Dermis microvascular lymphatic vessel endothelial cell (primary cell): ENCODE measurements at regions not wholly inside any gene's neighbourhood (a gene's known extent, or its start where the extent isn't known, plus 50 kb on each side); places are given as distances from the start of the nearest gene placed in this dataset.
A peak's percentile ranks its signal among the peaks of the same experiment; 100 is the strongest.
"Not testable (repeated sequence)": the region's sequence is repeated elsewhere in the genome, so short reads cannot be mapped to it uniquely, and the experiment has no call there.

Experiments
- DNase-seq, 2 donors: peaks; one replicate each; pipeline versions ENCODE4 v3.0.0 to v3.0.0-alpha.2; 2010; ENCODE audit warnings: low read depth in 2 of 2

DNA sequence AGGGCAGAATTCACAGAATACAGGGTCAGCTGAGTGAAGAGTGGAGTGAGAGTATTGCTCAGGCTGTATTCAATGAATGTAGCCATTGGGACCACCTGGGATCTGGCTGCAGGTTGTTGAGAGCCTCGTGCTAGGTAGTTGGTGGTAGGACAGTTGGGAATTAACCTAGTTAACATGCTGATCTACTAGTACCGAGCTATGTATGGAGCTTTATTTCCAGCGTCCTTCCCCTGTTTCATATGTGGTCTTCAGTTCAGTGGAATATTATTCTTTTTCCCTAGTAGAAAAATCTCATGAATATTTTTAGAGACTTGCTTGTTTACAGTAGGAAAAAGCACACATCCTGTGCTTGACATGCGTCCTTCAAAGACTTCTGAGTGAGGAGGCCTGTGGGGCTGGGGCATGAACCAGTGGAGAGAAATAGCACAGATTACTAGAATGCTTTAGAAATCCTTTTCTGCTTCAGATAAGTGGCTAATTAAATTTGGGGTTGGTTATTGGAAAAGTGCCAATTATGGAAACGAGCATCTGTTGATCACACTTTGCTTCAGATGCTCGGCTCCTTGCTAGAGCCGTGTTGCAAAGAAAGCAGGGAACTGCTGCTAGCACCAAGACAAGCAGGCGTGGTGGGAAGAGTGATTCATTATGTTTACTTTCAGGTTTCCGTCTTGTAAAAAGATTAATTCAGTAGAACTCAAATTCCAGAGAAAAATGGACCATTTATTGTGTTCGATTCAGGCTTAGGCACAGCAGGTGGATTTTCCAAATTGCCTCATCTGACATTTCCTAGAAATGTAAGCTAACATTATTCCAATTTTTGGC is 53.6 kb downstream of the ARF6 start:
- peak in 1 of 2 donors; percentile 79 for DNase-seq

- no peak for DNase-seq
Observed at GRCh38 chr14:49947506-49947905, 54.6 kb downstream of the ARF6 start.

DNA sequence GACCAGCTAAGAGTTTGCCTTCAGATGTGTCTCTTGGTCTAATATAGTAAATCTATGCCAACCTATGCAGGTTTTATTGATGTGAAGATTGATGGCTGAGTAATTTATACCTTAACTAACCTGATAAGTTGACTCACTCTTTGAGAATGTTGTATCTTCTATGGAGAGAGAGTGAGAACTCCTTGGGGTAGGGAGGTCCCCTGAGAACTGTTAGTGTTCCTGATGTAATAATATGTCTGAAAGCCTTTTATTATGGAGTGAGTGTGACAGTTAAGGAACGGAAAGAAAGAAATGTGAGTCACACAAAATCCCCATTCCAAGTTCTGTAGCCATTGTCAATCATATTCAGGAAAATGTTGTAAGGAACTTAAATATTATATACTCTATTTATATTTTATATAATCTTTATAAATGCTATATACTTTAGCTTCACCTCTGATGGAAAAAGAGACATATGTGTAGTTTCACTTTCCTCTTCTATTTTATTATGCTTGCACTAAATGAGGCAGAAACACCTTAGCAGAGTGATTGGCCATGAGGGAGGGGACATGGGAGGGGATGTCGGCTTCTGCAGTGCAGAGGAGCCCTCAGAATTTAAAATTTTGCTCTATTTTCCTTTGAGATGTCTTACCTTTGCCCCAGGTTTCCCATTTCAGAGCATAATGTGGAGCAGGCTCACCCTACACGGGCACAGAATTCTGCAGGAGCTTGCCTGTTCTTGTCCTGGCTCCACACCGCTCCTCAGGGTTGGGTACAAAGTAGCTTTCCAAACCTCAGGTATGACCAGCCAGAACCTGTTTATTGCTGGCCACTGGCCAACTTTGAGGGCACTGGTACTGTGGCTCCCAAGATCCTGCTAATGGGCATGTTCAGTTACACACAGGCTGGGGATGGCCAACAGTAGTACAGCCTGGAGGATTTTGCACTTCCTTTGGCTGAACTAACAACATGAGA is 57.7 kb downstream of the ARF6 start:
- DNase-seq: peak in 1 of 2 donors; percentile 35

- DNase-seq: no peak
Observed at GRCh38 chr14:49951229-49951607, 58.3 kb downstream of the ARF6 start.

DNA sequence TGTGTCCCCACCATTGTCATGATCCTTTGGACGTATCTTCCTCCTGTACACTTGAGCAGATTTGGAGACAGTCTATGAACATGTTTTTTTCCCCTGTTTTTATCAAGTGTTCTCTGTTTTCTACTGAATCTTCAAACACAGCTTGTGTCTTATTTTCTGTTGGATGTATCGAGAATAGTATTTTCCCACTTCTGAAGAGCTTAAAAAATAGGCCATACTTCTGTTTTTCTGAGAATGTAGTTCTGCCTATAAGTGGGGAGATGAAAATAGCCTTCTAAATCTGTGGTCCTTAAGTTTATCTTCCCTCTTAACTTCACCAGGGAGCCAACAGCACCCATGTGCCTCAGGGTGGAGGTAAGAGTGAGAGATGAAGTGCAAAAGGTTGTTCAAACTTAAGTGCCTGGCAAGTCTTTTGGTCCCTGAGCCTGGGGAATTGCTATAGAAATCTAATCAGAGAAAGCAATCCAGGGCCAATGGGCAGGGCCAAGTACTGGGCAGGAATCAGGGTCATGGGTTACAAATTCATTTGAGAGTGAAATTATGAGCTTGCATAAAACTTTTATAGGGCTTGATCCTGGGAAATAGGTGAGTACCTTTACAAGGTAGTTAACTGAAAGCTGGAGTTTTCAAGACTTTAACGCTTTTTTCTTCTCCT is 58.9 kb downstream of the ARF6 start:
- DNase-seq: no peak

- no peak for DNase-seq
Observed at GRCh38 chr14:49953196-49953595, 60.3 kb downstream of the ARF6 start.

- DNase-seq: no peak
Observed at GRCh38 chr14:49954171-49954631, 61.3 kb downstream of the ARF6 start.

DNA sequence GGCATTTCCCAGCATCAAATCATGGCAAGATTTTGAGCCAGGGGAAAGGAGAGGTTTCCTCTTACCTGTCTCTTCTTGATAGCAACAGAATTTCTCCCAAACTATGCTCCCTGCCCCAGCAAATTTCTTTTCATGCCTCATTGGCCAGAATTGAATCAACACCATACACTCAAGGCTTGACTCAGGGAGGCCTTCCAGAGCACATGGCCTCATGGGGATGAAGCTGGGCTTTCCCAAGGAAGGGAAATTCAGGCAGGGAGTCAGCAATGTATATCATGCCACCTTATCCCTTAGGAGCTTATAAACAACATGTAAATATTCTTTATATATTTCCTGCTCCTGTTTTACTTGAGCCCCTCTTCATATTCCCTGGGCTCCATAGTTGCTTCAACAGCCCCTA is 62.1 kb downstream of the ARF6 start:
- DNase-seq: no peak

GRCh38 chr14:49957089-49957852 is 64.4 kb downstream of the ARF6 start:
- DNase-seq: no peak

DNA sequence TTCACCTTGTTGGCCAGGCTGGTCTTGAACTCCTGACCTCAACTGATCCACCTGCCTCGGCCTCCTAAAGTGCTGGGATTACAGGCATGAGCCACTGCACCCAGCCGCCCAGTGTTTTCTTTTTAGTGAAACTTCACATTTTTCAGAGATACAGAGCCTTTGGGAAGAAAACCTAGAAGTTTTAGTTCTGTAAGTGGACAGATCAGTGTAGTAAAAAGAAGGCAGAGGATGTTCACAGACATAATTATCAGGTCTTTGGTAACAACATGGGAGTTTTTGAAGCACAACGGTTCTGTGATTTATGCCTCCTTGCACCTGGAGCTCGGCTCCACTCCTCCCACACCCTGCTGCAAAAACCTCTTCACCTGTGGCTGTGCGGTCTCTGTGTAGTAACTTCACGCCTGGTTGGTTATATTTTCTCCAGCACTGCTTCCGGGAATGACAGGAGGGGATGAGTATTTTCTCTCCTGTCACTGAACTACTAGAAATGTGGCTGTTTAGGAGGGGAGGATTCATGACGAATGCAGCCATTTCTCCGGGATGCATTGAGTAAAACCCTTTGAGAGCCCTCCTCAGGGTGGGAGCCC is 67.0 kb downstream of the ARF6 start:
- DNase-seq: no peak

- no peak for DNase-seq
Observed at GRCh38 chr14:49960453-49960852, 67.6 kb downstream of the ARF6 start.

DNA sequence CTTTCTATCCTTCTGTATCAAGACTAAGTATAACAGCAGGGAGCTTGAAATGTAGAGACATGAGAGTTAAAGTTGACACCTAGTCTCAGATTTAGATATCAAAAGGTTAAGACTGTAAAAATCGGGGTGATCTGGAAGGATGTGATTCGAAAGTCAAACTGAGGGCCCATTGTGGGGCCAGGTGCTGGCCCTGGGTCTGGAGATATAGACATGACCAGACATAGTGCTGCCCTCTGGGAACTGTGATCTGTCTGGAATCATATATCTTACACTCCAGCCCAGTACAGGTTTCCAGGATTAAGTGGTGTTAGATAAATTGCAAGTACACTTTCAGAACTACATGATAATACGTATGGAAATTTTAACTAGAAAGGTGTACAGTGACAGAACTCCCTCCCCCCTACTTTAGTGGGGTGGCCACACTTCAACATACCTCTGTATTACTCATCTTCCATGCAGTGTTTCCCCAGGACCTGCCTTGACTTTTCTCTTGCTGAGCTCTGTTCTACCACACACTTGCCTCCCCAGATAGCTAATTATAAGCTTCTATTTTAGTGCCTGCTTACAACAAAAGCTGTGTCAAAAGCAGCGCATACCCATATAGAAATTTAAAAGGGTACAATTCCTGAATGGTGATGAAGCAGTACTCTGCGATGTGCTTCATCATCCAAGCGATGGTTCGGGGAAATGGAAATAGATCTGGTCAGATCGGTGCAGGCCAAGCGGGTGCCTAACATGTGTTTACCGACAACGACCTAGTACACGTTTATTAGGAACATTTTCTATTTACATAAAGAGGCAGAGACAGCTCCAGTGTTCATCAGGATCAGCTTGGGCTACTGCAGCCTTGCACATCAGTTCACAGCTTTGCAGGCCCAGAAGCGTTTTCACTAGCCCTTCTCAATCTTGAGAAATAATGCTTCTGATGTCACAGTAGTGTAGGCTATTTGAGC is 68.7 kb downstream of the ARF6 start:
- no peak for DNase-seq

- DNase-seq: no peak
Observed at GRCh38 chr14:49962621-49963020, 69.7 kb downstream of the ARF6 start.

DNA sequence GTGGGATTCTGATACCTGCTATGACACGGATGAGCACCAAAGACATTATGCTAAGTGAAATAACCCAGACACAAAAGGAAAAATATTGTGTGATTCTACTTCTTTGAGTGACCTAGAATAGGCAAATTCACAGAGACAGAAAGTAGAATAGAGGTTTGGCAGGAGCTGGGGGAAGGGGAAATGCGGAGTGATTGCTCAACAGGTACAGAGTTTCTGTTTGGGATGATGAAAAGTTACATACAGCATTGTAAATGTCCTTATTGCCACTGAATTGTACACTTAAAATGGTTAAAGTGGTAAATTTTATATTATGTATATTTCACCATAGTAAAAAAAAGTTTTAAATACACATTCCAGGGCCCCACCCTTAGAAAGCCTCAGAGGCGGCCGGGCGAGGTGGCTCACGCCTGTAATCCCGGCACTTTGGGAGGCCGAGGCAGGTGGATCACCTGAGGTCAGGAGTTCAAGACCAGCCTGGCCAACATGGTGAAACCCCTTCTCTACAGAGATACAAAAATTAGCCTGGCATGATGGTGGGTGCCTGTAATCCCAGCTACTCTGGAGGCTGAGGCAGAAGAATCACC is 72.3 kb downstream of the ARF6 start:
- not testable (repeated sequence) for DNase-seq

DNA sequence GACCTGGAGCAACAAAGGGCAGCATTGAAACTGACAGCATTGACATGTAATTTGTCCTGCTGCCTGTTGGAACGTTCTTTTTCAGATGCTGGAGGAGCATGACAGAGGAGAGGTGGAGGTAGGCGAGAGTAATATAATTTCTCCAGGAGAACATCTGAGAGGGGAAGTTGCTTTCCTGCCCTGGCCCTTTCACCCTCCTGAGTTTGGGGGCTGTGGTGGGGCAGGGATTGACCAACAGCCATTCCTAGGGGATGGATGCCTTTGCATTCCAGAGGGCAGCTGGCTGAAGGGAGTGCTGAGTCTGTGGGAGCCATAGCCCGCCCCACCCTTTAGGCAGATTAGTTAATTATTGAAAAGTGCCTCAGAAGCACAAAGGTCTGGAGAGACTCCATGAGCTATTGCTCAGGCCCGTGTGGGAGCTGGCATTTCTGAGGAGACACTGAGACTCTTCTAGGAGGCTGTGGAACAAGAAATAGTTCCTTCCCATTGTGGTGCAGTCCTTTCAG is 73.5 kb downstream of the ARF6 start:
- DNase-seq: no peak

- no peak for DNase-seq
Observed at GRCh38 chr14:49966971-49967630, 74.2 kb downstream of the ARF6 start.

DNA sequence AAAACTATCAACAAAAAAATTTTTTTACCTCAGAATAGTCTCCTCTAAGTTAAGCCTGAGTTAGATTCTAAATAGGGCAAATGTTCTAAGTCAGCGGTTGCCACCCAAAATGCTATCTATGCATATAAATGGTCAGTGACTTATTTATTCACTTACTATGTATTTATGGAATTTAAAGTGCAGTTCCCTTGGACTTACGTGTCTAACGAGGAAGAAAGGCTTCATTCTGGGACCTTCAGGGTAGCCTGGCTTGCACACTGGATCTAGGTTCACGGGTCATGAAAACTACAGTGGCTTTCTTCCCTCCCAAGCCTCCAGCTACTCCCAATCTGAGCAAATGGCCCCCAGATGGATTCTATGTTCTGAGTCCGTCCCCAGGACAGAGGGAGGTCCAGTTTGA is 77.1 kb downstream of the ARF6 start:
- no peak for DNase-seq

DNA sequence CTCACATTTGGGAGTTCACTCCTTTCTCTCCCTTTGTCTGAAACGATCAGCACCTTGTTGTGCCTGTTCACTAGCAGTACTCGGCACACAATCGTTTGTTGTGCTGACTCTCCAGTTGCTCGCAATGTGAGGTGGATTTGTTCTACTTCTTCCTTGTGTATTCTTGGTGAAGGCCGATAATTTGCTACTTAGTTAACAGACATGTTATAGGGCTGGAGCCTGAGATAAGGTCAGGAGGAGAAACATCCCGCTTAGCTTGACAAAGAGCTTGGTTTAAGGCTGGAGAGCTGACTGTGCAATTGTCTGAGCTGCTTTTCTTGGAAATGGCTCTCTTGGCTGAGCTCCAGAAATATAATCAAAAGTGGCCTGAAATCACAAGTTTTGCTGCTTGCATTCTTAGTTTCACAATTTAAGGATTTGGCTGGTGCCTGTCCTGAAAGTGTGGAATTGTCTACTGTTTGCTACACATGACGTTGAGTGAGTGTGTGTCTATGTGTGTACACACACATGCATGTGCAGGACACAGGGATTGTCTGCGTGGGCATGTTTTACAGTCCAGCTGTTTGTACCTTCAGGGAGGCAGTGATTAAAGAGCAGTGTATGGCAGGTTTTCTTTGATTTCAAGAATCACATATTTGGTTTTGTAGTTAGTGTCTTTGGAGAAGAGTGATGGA is 77.7 kb downstream of the ARF6 start:
- peak in 1 of 2 donors; percentile 71 for DNase-seq
